Activated CD4-positive, alpha-beta T cell treated with anti-CD3 and anti-CD28 coated beads, Interleukin-2, Interleukin-6, amounts not matched to agents 100 ng/mL and 50 ng/mL, durations not matched to agents 16 hours and 8 hours (primary cell): ENCODE measurements at regions not wholly inside any gene's neighbourhood (a gene's known extent, or its start where the extent isn't known, plus 50 kb on each side); places are given as distances from the start of the nearest gene placed in this dataset.

Source experiments
- DNase-seq: peaks from one replicate; pipeline ENCODE4 v3.0.0-alpha.2; 2020

- DNase-seq, result no peak
These were observed 298.5 kb downstream of the GLRX3 start for GRCh38 chr10:130434446-130435385.

GRCh38 chr10:130435961-130436360 lies 299.8 kb downstream of the GLRX3 start:
- DNase-seq, result no peak

- no peak for DNase-seq
These were observed 302.7 kb downstream of the GLRX3 start for GRCh38 chr10:130438861-130439260.

DNA sequence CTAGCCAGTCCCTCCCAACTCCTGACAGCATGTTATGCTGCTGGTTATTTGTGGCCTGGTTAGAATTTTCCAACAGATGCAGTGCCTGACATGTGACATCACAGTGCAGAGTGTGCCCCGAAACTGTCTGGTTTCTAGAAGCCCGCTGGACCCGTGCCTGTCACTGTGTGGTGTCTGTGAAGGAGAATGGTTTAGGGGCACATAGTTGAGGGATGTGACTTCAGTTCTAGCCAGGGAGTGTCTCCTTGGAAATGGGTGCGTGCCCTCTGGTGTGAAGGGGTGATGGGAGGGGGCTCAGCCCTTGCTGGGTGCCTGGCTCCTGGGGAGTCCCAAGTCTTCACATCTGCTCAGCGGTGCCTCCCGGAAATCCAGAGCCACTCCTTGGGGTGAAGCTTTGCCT lies 303.6 kb downstream of the GLRX3 start:
- no peak for DNase-seq

- no peak for DNase-seq
These were observed 304.3 kb downstream of the GLRX3 start for GRCh38 chr10:130440494-130440893.

- DNase-seq, result no peak
These were observed 304.8 kb downstream of the GLRX3 start for GRCh38 chr10:130440971-130441370.

DNA sequence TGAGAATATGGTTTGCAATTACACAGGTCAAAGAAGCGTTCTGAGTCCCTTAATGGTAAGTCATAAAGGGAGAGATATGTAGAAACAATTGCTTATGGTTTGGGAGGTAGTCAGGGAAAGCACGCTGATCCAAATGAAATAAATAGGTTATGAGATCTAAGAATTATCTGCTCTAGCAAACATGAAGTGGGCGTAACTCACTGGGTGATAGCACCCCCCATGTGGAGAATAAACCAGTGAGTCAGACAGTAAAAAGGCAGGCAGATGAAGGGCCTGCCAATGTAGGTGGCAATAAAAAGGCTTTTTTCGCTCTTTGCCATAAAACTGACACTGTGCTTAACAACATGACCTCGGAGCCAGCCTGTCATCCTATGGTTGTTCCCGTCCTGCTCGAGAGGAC lies 306.9 kb downstream of the GLRX3 start:
- no peak for DNase-seq

DNA sequence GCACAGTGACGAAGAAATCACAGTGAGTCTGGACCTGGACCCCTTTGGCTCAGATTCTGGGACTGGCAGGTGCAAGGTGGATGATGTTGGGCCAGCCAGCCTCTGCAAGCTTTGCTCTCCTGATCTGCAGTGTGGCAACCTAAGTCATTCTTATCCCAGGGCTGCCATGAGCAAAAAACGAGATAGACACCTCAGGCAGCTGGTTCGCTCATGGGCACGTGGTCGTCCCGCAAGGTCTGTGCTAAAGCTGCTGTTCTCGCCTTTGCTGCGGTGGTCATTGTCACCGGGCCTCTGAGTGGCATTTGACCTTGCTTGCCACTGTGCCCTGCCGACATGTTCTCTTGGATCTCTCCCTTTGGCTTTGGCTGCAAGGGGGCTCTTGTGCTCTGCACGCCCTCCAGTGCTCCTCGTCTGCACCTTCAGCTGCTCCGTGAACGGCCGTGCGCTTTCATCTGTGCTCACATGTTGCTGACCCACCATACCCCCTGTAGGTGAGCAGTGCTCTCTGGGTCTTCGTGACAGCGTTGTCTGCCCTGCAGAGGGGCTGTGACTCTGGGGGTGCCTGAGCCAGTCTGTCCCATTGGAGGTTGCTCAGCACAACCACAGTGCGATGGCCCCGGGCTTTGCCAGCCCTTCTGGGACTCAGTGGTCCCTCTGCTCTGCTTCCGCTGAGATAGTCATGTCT lies 317.0 kb downstream of the GLRX3 start:
- no peak for DNase-seq

GRCh38 chr10:130453721-130454542 lies 317.7 kb downstream of the GLRX3 start:
- DNase-seq, result no peak

- DNase-seq, result no peak
These were observed 318.4 kb downstream of the GLRX3 start for GRCh38 chr10:130454543-130455000.

DNA sequence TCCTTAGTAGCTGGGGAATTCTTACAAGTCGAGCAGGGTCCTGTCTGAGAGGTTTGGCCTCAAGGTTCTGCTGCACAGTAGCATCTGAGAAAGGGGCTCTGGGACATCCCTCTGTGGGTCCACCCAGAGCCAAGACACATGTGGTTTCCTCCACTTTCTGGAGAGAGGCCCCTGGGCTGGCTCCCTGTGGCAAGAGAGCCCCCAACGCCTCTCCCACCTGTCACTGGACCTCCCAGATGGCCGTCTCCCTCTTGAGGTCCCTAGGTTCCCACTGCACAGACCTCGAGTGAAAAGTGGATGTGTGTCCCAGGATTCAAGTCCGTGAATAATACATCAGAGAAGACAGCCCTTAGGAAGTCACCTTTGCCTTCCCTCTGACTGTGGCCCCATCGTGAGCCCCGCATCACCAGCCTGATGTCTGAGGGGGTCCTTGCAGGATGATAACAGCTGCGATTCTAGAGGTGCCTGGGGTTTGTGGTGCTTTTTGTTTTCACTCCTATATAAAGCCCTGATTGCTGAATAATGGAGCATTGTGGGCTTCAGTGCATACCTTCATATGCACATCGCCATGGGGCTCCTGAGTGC lies 319.0 kb downstream of the GLRX3 start:
- no peak for DNase-seq

- no peak for DNase-seq
These were observed 319.6 kb downstream of the GLRX3 start for GRCh38 chr10:130455791-130456190.

DNA sequence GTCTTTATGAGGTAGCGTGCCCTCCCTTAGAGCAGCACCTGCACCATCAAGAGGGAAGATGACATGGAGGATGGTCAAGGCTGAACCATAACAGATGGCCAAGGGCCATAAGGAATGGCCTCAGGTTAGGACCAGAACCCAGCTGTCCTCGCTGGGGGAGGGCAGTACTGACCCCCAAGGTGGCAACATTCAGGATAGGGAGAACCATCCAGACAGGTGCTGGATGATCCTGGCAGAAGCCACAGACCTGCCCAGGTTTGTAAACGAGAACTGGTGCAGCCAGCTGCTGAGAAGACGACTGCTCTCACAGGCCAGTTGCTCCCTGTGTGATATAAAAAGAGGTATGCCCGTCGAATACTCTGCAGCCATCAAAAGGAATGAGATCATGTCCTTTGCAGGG lies 320.4 kb downstream of the GLRX3 start:
- DNase-seq, result no peak

DNA sequence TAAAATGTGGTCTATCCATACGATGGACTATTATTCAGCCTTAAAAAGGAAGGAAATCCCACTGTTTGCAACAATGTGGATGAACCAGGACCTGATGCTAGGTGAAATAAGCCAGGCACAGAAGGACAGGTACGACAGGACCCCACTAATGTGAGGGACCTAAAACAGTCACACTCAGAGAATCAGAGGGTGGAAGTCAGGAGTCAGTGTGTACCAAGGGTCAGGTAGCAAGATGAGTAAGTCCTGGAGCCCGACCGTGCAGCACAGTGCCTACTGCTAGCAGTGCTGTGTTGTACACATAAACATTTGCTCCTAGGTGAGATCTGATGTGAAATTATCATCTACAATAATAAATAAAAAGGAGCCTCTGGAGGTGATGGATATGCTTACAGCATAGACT lies 322.3 kb downstream of the GLRX3 start:
- DNase-seq, result no peak

GRCh38 chr10:130459011-130459410 lies 322.8 kb downstream of the GLRX3 start:
- DNase-seq, result no peak

- no peak for DNase-seq
These were observed 323.8 kb downstream of the GLRX3 start for GRCh38 chr10:130459851-130460490.

- no peak for DNase-seq
These were observed 325.4 kb downstream of the GLRX3 start for GRCh38 chr10:130461631-130462030.

GRCh38 chr10:130463104-130463875 lies 327.1 kb downstream of the GLRX3 start:
- DNase-seq, result no peak

DNA sequence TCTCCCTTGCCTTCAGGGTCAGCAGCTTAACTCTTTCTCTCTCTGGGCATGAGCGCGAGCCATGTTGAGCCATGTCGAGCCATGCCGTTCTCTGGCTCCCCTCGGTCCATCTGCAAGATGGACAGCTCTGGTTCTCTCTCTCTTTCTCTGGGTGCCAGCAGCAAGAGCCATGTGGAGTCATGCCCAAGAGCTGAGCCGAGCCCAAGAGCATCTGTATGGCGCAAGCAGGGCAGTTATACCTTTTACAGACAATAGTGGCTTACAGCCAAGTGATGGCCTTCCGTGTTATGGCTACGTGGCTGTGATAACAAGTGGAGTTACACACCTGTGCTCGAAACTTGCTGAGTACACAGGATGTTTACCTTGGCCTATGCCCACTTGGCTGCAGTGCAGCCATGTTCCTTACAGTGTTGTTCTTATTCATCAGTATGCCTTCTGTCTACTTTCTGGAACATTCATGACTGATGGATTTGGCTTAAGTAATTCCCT lies 327.7 kb downstream of the GLRX3 start:
- DNase-seq, result no peak

DNA sequence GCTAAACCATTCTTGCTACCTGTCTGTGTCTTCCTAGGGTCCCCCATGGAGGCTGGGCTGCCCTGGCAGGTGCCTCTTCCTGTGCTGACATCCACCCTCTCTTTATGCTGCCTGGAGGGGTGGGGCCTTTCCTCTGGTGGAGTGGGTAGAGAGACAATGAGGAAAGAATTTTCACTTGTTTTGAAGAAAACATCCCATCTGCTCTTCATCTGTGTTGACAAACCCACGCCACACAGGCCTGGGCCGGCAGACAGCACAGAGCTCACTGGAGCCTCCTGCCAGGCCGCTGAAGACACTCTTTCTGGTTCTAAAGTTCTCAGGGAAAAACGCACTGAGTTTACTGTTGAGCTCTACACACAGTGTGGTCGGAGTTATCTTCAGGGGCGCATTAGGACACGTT lies 328.2 kb downstream of the GLRX3 start:
- DNase-seq, result no peak

DNA sequence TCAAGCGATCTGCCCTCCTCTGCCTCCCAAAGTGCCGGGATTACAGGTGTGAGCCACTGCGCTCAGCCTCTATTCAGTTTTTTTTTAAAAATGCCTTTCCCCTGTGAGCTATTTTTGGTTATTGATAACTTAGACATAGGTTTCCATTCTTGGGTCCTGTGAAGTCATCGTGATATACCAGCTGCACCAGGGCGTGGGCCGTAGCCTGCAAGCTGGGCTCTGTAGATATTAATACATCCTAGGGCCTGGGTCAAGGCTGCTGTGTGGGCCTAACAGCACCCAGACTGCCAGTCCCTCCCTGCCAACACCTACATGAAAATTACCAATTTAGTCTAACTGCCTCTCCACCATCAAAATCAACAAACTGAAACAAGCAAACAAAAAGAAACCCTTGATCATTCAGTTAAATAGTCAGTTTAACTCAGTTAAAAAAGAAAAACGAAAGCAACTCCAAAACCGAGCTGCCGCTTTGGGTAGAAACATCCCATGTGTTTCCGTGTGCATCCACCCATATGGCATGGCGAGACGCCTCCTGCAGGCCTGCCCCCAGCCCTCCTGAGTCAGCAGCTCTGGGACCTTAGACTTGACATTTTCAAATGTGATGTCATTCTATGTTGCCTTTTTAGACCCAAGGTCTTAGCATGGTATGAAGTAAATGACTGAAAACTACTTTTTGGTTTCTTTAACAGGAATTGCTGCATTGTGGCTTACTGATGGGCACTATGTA lies 330.2 kb downstream of the GLRX3 start:
- no peak for DNase-seq
